PC-3 (cell line): ENCODE measurements at regions not wholly inside any gene's neighbourhood (a gene's known extent, or its start where the extent isn't known, plus 50 kb on each side); places are given as distances from the start of the nearest gene placed in this dataset.

Source experiments
- EZH2phosphoT487 ChIP-seq: fragments of 300-600 bp; sonication (generic); IDR thresholded peaks from 2 replicates; pipeline ENCODE4 v1.6.1; 2018; ENCODE audit warnings: mild to moderate bottlenecking, antibody characterized with exemption, low read length, borderline replicate concordance
- TF ChIP-seq, protein P1 (sequence below): fragments of 300-600 bp; sonication (generic); conservative IDR thresholded peaks from 2 replicates; pipeline ENCODE4 v1.5.1; 2017; ENCODE audit warnings: antibody characterized with exemption, low read depth, mild to moderate bottlenecking, low read length

DNA sequence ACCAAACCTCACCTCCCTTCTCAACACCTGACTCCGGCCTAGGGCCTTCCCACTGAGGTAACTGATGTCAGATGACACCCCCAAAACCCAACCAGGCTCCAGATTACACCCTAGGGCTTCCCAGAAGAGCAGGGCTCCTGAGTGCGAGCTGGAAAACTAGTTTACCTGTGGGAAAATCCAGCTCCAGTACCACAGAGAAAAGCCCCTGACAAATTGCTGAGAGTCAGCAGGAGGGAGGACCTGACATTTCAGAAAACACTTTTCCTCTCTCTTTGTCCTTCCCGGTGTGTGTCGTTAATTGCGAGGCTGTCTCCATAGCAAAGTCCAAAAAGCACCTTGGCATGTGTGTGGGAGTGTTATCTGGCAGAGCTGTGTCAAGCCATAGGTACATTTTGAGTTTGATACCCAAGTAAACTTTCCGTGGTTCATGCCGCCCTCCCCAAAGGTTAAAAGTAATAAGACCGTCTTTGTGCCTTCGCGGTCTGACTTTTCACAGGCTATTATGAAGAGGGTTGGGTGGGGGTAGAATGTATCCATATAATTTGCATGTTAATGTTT lies 79.8 kb upstream of the FNDC3B start:
- no peak for TF ChIP-seq EZH2phosphoT487
- TF ChIP-seq, protein P1, sequence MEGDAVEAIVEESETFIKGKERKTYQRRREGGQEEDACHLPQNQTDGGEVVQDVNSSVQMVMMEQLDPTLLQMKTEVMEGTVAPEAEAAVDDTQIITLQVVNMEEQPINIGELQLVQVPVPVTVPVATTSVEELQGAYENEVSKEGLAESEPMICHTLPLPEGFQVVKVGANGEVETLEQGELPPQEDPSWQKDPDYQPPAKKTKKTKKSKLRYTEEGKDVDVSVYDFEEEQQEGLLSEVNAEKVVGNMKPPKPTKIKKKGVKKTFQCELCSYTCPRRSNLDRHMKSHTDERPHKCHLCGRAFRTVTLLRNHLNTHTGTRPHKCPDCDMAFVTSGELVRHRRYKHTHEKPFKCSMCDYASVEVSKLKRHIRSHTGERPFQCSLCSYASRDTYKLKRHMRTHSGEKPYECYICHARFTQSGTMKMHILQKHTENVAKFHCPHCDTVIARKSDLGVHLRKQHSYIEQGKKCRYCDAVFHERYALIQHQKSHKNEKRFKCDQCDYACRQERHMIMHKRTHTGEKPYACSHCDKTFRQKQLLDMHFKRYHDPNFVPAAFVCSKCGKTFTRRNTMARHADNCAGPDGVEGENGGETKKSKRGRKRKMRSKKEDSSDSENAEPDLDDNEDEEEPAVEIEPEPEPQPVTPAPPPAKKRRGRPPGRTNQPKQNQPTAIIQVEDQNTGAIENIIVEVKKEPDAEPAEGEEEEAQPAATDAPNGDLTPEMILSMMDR, result no peak
